ENCODE measurements at regions not wholly inside any gene's neighbourhood (a gene's known extent, or its start where the extent isn't known, plus 50 kb on each side); places are given as distances from the start of the nearest gene placed in this dataset.
A peak's percentile ranks its signal among the peaks of the same experiment; 100 is the strongest.
"Not testable (repeated sequence)": the region's sequence is repeated elsewhere in the genome, so short reads cannot be mapped to it uniquely, and the experiment has no call there.

DNA sequence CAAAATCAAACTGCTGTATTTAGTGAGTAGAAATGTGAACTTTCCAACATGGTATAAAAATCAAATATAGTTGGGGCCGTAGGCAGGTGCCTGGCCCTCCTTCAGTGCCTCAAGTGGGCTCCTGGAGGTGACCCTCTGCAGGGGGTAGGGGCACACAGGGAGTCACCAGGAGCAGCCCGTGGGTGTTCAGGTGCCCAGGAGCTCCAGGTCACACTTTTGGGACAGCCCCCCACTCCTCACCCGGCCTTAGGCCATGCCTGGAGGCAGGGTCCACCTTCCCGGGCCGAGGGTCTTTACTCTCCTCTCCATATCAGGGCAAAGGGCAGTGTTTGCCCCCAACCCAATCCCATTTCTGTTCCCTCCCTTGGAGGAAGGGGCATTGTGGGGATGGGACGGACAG, 108.0 kb upstream of the MTAP start:
- DNase-seq (ENCODE audit: low spot score), result no peak

DNA sequence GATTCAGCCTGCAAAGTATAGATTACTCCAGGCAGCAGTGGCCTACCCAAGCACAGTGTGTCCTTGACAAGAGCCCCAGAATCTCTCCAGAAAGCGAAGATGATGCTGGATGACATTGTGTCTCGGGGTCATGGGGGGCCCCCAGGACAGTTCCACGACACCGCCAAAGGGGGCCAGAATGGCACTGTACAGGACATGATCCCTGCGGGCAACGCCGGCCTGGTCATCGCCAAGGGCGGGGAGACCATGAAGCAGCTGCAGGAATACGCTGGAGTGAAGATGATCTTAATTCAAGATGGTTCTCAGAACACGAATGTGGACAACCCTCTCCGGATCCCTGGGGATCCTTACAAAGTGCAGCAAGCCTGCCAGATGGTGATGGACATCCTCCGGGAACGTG, 107.0 kb upstream of the MTAP start:
- no peak for DNase-seq (ENCODE audit: low spot score)

- no peak for DNase-seq (ENCODE audit: low spot score)
Measured at GRCh38 chr9:21695874-21696341, 106.5 kb upstream of the MTAP start.

- DNase-seq (ENCODE audit: low spot score), result peak; percentile 0
Measured at GRCh38 chr9:21696411-21696871, 106.0 kb upstream of the MTAP start.

- no peak for DNase-seq (ENCODE audit: low spot score)
Measured at GRCh38 chr9:21708260-21708711, 94.2 kb upstream of the MTAP start.

DNA sequence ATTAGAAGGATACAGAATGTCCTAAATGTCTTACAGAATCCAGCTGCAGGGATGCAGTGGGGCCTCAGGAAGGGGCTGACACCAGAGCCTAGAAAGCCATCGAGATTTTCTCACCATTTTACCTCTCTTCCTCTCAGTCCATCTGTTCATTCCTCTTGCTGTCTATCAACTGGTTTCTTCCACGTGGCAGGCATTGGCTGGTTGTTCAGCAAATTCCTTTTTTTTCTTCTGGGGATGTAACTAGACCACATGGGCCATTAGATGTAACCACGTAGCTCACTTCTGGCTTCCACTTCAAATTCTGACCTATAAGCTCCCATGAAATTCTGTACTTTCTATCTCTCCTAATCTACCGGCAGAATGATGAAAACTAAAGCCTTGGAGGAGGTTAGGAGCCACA, 93.6 kb upstream of the MTAP start:
- no peak for DNase-seq (ENCODE audit: low spot score)

- DNase-seq (ENCODE audit: low spot score), result peak; percentile 2
Measured at GRCh38 chr9:21709464-21710058, 92.9 kb upstream of the MTAP start.

- no peak for DNase-seq (ENCODE audit: low spot score)
Measured at GRCh38 chr9:21710548-21711191, 91.8 kb upstream of the MTAP start.

GRCh38 chr9:21711504-21711903, 90.9 kb upstream of the MTAP start:
- DNase-seq (ENCODE audit: low spot score), result no peak

- no peak for DNase-seq (ENCODE audit: low spot score)
Measured at GRCh38 chr9:21715408-21715807, 87.0 kb upstream of the MTAP start.

DNA sequence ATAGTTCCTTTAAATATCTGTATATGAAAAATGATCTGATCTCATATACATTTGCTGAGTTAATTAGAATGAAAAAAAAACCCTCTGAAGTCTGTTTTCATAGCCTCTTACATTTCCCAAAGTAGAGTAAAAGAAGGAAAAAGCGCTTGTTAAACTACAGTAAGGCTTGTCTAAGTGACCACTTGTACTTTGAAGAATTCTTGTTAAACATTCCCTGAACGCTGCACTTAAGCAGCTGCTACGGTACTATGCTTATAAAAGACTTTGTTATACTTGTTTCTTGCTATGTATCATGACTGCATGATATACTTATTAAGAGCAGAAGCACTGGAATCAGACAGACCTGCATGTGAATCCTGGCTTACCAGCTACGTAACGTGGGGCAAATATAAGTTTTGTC, 81.7 kb upstream of the MTAP start:
- DNase-seq (ENCODE audit: low spot score), result no peak

DNA sequence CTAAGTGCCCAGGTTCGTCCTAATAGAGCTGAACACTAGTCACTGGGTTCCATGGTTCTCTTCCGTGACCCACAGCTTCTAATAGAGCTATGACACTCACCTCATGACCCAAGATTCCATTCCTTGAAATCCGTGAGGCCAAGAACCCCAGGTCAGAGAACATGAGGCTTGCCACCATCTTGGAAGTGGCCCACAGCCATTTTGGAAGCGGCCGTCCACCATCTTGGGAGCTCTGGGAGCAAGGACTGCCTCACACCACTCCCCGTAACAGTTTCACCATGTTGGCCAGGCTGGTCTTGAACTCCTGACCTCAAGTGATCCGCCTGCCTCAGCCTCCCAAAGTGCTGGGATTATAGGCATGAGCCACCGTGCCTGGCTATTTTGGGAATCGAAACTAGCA, 75.0 kb upstream of the MTAP start:
- DNase-seq (ENCODE audit: low spot score), result not testable (repeated sequence)

DNA sequence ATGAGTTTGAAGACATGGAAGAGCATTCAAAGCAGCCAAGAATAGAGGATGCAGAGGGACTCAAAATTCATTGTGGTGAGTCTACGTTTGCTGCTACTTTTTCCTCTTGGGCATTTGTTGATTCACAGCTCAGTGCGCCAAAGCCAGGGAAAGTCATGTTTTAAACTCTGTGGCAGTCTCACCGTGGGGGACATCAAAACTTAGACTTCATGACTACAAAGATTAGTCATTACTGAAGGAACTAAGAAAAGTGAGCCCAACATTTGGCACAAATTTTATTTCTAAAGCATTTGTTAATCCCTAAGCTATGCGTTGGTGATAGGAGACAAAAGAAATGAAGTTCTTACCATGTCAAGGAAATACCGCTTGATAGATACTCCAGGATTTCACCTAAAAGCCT, 73.7 kb upstream of the MTAP start:
- DNase-seq (ENCODE audit: low spot score), result no peak

DNA sequence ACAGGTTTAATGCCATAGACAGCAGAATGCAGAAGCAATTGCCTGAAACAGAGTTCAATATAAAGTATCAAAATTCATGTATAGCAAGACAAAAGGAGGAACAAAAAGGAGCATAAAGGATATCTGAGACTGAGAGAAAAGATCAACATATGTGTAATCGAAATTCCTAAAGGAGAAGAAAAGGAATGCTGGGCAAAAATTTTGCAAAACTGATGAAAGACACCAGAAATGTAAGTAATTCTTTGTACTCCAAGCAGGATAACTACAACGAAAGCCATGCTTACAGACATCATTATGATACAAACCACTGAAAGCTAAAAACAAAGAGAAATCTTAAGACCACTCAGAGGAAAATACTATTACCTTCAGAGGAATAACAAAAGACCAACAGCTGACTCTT, 72.8 kb upstream of the MTAP start:
- no peak for DNase-seq (ENCODE audit: low spot score)

DNA sequence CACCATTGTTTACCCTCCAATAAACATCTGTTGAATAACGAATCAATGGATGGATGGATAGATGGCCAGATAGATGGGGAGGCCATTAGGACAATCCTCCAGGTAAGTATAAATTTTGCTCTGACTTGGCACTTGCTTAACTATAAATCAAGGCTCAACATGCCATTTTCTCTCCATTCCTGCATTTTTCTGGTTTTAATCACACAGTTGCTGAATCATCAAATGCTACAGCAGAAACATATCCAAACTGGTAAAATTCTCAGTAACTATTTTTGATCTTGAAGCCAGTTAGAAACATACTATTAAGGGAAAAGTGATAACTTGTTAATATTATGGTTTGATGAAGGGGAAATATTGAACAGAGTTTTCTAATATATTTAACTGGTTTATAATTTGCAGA, 71.5 kb upstream of the MTAP start:
- DNase-seq (ENCODE audit: low spot score), result no peak

DNA sequence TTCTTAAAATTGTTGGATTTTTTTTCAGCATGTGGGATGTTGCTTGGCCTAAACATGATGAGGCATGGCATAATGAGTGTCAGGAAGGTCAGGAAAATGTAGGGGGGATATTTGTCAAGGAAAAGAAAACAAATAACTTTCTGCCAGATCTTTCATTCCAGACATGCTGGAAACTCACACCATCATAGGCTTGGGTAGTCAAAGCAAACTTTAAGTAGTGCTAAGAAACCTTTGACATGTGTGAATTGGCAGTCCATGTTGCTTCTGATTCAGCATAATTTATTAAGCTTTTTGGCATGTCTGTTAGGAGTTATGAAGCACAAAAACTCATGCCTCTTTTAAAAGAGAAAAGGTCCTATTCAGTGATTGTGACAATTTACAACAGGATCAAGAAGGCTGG, 61.3 kb upstream of the MTAP start:
- no peak for DNase-seq (ENCODE audit: low spot score)

DNA sequence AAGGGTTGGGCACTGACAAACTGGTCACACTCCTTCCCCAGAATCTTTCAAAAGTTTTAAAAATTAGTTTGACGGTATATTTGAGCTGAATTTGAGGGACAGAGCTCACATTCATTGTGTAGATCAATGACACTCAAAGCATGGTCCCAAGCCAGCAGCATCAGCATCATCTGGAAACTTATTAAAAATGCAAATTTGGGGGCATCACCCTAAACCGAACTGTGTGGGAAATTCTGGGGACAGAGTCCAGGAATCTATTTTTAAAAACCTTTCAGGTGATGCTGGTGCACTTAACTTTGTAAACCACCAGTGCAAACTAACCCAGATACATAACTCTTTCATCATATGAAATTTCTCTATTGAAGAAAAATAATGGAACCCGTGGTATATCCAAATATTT, 58.1 kb upstream of the MTAP start:
- DNase-seq (ENCODE audit: low spot score), result no peak

GRCh38 chr9:21744841-21745240, 57.6 kb upstream of the MTAP start:
- DNase-seq (ENCODE audit: low spot score), result no peak

- no peak for DNase-seq (ENCODE audit: low spot score)
Measured at GRCh38 chr9:21746550-21746949, 55.9 kb upstream of the MTAP start.

GRCh38 chr9:21747175-21747574, 55.3 kb upstream of the MTAP start:
- no peak for DNase-seq (ENCODE audit: low spot score)

DNA sequence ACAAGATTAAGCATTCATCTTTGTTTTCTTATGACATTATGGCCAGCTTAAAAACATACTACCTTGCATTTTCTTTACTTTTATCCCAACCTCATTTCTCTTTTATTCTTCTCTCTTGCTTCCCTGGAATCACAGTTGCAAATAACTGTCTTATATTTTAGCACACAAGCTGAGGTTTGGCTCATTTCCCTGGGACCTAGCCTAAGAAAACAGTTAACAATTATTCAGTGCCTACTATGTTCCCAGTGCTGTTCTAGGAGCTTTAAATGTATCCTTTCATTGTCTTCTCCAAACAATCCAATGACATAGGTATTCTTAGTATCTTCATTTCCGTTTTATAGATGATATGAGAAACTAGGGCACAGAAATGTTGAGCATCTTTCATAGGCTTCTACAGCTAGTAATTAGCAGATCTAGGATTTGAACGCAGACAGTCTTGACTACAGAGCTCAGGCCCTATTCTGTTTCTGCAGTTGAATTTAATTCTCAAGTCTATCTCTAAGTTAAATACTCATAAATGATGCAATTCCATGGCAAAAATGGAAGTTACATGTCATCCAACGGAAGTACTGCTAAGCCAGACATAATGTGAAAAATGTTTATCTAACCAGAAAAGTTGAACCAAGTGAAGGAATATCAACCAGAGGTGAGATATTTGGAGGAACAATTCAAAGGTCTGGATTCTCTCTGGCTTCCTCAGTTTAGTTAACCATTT, 52.3 kb upstream of the MTAP start:
- no peak for DNase-seq (ENCODE audit: low spot score)

DNA sequence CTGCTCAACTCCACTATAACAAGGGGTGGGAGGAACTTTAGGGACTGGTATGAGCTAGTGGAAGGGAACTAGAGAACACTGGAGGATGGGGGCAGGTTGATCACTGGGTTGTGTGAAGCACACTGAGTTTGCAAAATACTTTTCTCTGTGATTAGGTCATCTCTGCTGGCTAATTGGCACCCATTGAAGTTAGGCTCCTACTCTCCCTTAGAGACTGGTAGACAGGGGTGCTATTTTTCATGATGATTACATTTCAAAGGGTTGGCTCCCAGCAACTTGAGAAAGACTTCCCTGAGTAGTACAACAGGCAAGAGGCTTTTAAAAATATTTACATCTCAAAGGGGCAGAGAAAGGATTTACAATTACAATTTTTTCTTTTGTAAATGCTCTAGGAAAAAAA, 50.4 kb upstream of the MTAP start:
- no peak for DNase-seq (ENCODE audit: low spot score)

Measured in SK-N-DZ (cell line).